ENCODE measurements at regions not wholly inside any gene's neighbourhood (a gene's known extent, or its start where the extent isn't known, plus 50 kb on each side); places are given as distances from the start of the nearest gene placed in this dataset.

GRCh38 chr6:23140871-23141270 lies 571.5 kb downstream of the HDGFL1 start:
- DNase-seq (ENCODE audit: low read depth): no peak

GRCh38 chr6:23145781-23146180 lies 576.4 kb downstream of the HDGFL1 start:
- no peak for DNase-seq (ENCODE audit: low read depth)

GRCh38 chr6:23154159-23154558 lies 584.8 kb downstream of the HDGFL1 start:
- DNase-seq (ENCODE audit: low read depth): no peak

- no peak for DNase-seq (ENCODE audit: low read depth)
Measured at GRCh38 chr6:23170049-23170448, 600.7 kb downstream of the HDGFL1 start.

- DNase-seq (ENCODE audit: low read depth): peak; percentile 32
Measured at GRCh38 chr6:23173234-23173633, 603.9 kb downstream of the HDGFL1 start.

- DNase-seq (ENCODE audit: low read depth): peak; percentile 93
Measured at GRCh38 chr6:23174781-23175361, 605.5 kb downstream of the HDGFL1 start.

GRCh38 chr6:23175391-23175790 lies 606.0 kb downstream of the HDGFL1 start:
- DNase-seq (ENCODE audit: low read depth): no peak

- no peak for DNase-seq (ENCODE audit: low read depth)
Measured at GRCh38 chr6:23176471-23176870, 607.1 kb downstream of the HDGFL1 start.

GRCh38 chr6:23176883-23177282 lies 607.5 kb downstream of the HDGFL1 start:
- DNase-seq (ENCODE audit: low read depth): no peak

GRCh38 chr6:23177806-23178205 lies 608.4 kb downstream of the HDGFL1 start:
- no peak for DNase-seq (ENCODE audit: low read depth)

GRCh38 chr6:23179994-23180393 lies 610.6 kb downstream of the HDGFL1 start:
- DNase-seq (ENCODE audit: low read depth): no peak

- peak; percentile 81 for DNase-seq (ENCODE audit: low read depth)
Measured at GRCh38 chr6:23180504-23181293, 611.3 kb downstream of the HDGFL1 start.

- DNase-seq (ENCODE audit: low read depth): peak; percentile 26
Measured at GRCh38 chr6:23181356-23182110, 612.2 kb downstream of the HDGFL1 start.

- no peak for DNase-seq (ENCODE audit: low read depth)
Measured at GRCh38 chr6:23183846-23184245, 614.5 kb downstream of the HDGFL1 start.

GRCh38 chr6:23184351-23184750 lies 615.0 kb downstream of the HDGFL1 start:
- no peak for DNase-seq (ENCODE audit: low read depth)

- no peak for DNase-seq (ENCODE audit: low read depth)
Measured at GRCh38 chr6:23195487-23195886, 626.1 kb downstream of the HDGFL1 start.

- no peak for DNase-seq (ENCODE audit: low read depth)
Measured at GRCh38 chr6:23199541-23199940, 630.2 kb downstream of the HDGFL1 start.

GRCh38 chr6:23200946-23201345 lies 631.6 kb downstream of the HDGFL1 start:
- DNase-seq (ENCODE audit: low read depth): no peak

- DNase-seq (ENCODE audit: low read depth): no peak
Measured at GRCh38 chr6:23202207-23202606, 632.8 kb downstream of the HDGFL1 start.

- no peak for DNase-seq (ENCODE audit: low read depth)
Measured at GRCh38 chr6:23212398-23212797, 643.0 kb downstream of the HDGFL1 start.

GRCh38 chr6:23213193-23213592 lies 643.8 kb downstream of the HDGFL1 start:
- peak; percentile 44 for DNase-seq (ENCODE audit: low read depth)

GRCh38 chr6:23213651-23214050 lies 644.3 kb downstream of the HDGFL1 start:
- peak; percentile 13 for DNase-seq (ENCODE audit: low read depth)

GRCh38 chr6:23218751-23219150 lies 649.4 kb downstream of the HDGFL1 start:
- peak; percentile 29 for DNase-seq (ENCODE audit: low read depth)

All from LHCN-M2 (cell line).